ENCODE measurements at regions not wholly inside any gene's neighbourhood (a gene's known extent, or its start where the extent isn't known, plus 50 kb on each side); places are given as distances from the start of the nearest gene placed in this dataset.

GRCh38 chr12:69062621-69063237, 129.8 kb upstream of the CPM start:
- no peak for DNase-seq (ENCODE audit: low spot score)

- DNase-seq (ENCODE audit: low spot score) = no peak
Observed at GRCh38 chr12:69064734-69065443, 131.9 kb upstream of the CPM start.

- no peak for DNase-seq (ENCODE audit: low spot score)
Observed at GRCh38 chr12:69065775-69066174, 132.8 kb upstream of the CPM start.

DNA sequence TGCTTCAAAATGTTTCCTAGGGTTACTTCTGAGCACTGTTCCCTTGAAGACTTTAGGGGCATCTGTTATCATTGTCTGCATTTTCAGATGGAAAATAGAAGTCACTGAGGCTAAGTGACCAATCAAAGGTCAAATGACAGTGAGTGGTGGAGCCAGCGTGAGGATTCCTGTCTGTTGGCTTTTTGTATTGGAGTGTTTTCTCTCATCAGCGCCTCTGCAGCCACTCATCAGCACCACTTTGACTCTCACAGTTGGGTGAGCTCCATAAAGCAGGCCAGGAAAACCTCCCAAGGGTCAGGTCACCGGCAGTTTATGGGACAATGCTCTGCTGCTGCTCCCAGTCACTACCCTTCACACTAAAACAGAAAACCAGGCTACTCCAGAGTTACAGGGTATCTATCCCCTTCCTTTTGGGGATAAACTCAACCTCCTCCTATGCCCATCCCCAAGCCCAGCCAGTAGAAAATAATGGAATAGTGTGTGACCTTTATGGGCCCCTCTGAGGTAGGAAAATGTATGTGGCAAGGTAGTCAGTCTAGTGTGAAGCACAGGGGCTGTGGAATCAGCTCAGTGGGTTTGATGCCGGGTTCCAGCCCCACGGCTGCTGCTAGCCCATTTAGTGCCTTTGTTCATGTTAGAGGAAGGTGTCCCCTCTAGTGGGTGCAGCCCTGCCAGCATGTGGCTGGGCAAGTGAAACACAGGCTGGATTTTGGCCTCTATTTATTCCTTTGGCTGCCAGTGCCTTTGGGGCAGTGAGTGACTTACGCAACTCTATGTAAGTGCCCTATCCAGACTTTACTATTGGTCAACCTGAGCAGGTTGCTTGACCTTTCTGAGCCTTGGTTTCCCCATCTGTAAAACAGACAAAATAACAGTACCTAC, 133.8 kb upstream of the CPM start:
- no peak for DNase-seq (ENCODE audit: low spot score)

DNA sequence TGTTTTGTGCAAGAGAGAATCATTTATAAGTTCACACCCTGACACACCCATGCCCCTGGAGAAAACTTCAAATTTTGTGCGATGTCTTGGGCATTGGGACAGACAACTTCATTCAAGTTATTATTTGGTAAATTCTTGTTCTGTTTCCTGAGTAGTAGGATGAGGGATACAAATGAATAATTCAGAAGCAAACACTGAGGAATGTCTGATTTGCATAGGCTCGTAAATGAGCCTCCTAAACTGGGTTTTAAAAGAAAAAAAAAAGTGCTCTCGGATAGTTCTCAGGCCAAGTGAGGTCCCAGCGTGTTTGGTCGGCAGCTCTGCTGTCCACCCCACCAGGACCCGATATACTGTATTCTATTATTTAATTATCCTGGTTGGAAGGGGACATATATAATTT, 134.7 kb upstream of the CPM start:
- DNase-seq (ENCODE audit: low spot score) = no peak

DNA sequence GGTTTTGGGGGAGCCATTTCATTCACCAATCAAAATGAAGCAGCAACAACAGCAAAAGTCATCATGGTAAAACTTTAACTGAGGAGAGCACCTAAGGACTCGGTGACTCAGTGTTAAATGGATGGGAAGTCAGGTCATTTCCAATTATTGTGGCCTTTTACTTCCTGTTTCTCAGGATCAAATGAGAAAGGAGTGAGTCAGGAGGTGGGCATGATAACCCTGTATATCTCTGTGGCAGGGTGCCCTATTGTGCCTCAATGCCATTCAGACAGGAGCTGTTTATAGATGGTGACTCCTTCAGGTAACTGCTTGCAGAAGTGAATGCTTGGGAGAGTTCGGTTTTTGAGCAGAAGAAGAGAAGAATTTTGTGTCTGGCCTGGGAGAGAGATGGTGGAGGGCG, 135.5 kb upstream of the CPM start:
- DNase-seq (ENCODE audit: low spot score) = no peak

DNA sequence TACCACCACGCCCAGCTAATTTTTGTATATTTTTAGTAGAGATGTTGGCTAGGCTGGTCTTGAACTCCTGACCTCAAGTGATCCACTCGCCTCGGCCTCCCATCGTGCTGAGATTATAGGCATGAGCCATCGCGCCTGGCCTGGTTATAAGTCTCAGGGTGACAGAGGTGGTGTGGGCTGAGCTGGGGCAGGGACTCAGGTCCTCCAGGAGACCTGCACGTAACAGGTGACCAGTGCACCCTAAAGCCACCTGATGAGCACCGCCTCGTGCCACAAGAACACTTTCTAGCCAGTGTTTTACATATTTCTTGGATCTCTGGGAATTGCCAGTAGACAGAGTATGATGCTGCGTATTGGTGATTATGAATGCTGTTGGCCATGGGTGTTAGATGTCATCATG, 136.5 kb upstream of the CPM start:
- DNase-seq (ENCODE audit: low spot score) = no peak

DNA sequence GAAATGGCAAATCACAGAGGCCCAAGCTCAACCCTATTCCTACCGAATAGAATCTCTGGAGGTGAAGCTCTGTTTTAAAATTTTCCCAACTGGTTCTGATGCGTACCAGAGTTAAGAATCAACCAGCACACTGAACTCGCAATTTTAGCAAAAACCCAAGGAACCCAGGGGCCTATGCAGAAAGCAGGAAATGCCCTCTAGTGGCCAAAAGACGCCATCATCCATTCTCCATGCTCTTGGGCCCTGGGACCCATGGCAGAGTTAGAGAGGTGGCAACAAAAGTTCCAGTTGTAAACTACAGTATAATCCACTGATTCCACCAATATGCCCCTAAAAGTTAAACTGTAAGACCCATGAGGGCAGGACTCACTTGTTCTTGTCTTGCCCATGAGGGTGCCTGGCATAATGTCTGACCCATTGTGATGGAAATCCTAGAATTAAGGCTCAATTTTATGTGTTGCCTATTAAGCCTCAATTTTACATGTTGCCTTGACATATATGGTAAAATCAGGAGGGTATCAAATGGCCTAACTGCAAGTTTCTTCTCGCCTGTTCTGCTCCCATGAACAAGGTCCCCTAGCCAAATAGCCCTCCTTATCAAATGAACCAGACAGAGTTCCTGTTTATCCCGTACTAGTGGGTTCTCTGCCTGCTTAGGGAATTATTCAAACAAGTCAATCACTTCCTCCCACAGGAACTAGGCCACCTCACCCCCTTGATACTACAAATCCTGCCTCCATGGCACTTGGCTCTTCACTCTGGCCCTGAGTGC, 137.5 kb upstream of the CPM start:
- peak; percentile 51 for DNase-seq (ENCODE audit: low spot score)

DNA sequence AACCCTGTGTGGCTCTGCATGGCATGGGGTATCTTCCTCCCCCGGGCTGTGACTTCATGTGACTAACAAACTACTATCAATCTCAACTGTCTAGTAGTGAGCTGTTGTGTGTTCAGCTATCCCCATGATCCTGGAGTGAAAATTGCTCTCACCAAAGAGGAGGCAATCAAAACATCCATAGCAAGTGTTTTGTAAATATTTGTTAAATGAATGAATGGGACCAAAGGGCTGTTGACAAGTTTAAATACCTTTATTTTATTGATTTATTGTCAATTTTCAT, 138.1 kb upstream of the CPM start:
- no peak for DNase-seq (ENCODE audit: low spot score)

DNA sequence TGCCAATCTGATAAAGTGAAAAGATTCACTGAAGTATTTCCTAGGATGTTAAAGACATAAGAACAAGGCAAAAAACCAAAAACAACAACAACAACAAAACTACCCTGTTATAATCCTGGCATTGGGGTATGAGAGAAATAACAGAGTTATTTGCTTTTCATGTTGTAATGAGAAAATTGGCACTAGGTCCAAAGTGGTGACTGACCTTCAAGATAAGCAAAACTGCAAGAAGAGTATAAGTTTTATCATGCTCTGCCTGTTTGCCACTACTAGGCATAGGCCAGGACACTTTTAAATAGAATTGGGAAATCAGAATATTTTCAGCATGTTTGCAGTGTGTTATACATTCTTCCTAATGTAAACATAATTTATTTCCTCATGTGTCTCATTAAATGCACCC, 140.1 kb upstream of the CPM start:
- no peak for DNase-seq (ENCODE audit: low spot score)

GRCh38 chr12:69074556-69075349, 141.8 kb upstream of the CPM start:
- no peak for DNase-seq (ENCODE audit: low spot score)

GRCh38 chr12:69083689-69084088, 150.7 kb upstream of the CPM start:
- DNase-seq (ENCODE audit: low spot score) = no peak

- DNase-seq (ENCODE audit: low spot score) = no peak
Observed at GRCh38 chr12:69084816-69085378, 151.9 kb upstream of the CPM start.

GRCh38 chr12:69085852-69086251, 152.9 kb upstream of the CPM start:
- no peak for DNase-seq (ENCODE audit: low spot score)

DNA sequence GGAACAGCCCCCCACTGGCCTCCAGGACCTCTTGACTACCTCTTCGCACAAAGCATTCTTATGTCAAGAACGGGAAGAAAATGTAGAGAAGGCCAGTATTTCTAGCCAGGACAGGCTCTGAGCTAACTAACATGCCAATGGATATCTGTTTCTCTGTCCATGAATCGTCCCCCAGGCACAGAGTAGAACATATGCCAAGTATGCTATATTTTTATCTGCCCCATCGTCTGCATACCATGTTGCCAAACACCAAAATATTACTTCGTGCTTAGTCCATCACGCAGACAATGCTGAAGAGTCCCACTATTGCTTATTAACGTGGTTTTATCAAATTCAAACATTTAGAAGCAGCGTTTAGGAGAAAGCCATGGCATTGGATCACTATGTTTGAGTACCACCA, 151.4 kb upstream of the CPSF6 start:
- no peak for DNase-seq (ENCODE audit: low spot score)

GRCh38 chr12:69090722-69091121, 148.6 kb upstream of the CPSF6 start:
- no peak for DNase-seq (ENCODE audit: low spot score)

GRCh38 chr12:69091442-69092017, 147.8 kb upstream of the CPSF6 start:
- no peak for DNase-seq (ENCODE audit: low spot score)

GRCh38 chr12:69092137-69092536, 147.2 kb upstream of the CPSF6 start:
- no peak for DNase-seq (ENCODE audit: low spot score)

GRCh38 chr12:69094606-69095216, 144.7 kb upstream of the CPSF6 start:
- DNase-seq (ENCODE audit: low spot score) = no peak

GRCh38 chr12:69095765-69096477, 143.4 kb upstream of the CPSF6 start:
- no peak for DNase-seq (ENCODE audit: low spot score)

Data from CD4-positive, alpha-beta T cell treated with Interleukin-15 for 4 hours (primary cell).